Type B pancreatic cell (in vitro differentiated cells): ENCODE measurements at regions not wholly inside any gene's neighbourhood (a gene's known extent, or its start where the extent isn't known, plus 50 kb on each side); places are given as distances from the start of the nearest gene placed in this dataset.

Experiments used
- DNase-seq: peaks from one replicate; pipeline ENCODE4 v3.0.0; 2021; ENCODE audit warnings: mixed read lengths; ENCODE audit not compliant: unreplicated experiment; ENCODE audit errors: extremely low spot score
- H3K27ac Mint-ChIP-seq: 2 replicates; pipeline ENCODE4 v1.8.0; 2021; ENCODE audit warnings: mild to moderate bottlenecking, mixed read lengths
- H3K27me3 Mint-ChIP-seq: 2 replicates; pipeline ENCODE4 v1.8.0; 2021; ENCODE audit warnings: mixed read lengths
- H3K36me3 Mint-ChIP-seq: 2 replicates; pipeline ENCODE4 v1.8.0; 2021; ENCODE audit warnings: mixed read lengths
- H3K4me1 Mint-ChIP-seq: one replicate; pipeline ENCODE4 v1.8.0; 2021; ENCODE audit warnings: mixed read lengths; ENCODE audit not compliant: unreplicated experiment
- H3K4me3 Mint-ChIP-seq: 2 replicates; pipeline ENCODE4 v1.8.0; 2021; ENCODE audit warnings: mild to moderate bottlenecking, mixed read lengths
- H3K9me3 Mint-ChIP-seq: 2 replicates; pipeline ENCODE4 v1.8.0; 2021; ENCODE audit warnings: mixed read lengths
- CTCF ChIP-seq: fragments of 200-600 bp; sonication (generic); conservative IDR thresholded peaks from 2 replicates; pipeline ENCODE4 v1.5.0; 2021; ENCODE audit warnings: antibody characterized with exemption, mild to moderate bottlenecking

DNA sequence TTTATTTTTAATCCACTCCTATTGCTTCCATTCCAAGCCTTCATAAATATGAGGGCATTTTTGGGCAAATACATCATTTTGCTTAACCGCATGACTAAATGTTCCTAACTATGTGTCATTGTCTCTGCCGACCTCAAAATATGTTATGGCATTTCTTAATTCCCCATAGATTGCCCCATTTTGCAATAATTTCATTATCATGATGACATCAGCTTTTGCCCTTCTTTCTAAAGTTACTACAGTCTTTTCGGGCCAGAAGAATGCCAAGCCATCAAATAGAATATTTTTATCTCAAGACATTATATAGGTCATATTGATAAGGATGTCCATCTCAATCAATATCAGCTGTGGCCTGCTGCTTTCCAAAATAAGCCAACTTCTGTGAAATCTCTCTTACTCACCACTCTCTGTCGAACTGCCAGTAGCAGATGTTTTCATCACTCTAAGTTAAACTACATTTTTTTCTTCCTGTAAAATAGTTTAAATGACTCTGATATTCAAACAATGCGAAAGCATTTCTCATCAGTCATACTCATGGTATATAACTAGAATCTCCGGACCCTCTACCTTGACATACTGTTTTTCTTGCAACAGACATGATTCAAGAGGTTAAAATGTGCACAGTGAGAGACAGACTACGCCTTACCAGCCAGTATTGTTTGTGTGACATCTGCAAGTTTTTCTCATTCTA lies 1254.6 kb upstream of the CELF2 start:
- TF ChIP-seq CTCF: no peak
- Mint-ChIP-seq H3K9me3 (peaks cover 13% of the 10 kb centered on the region), H3K4me1 (no peaks in the 10 kb centered on the region), H3K4me3 (peak overlapping the region; percentile 32), H3K27ac (peak overlapping the region; percentile 52), H3K36me3 (peaks cover 4% of the 10 kb centered on the region), H3K27me3 (no peaks in the 10 kb centered on the region)
- no peak for DNase-seq

DNA sequence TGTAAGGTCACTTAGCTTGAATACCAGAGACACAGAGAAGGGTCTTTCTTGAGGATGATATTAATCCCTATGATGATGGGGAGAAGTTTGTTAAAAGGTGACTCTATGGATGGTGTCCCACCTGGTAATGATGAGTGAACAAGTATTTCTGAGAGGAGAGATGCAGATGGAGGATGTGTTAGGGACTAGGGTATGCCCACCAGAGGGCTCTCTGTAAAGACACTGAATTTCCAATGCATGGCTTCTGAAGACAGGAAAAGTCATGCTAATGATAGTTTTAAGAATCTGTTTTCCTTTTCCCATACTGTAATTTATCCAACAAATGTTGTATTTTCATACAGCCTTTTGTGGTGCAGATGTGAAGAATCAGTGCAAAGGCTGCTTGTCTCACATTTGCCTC lies 1250.9 kb upstream of the CELF2 start:
- Mint-ChIP-seq H3K27ac (no peak overlapping the region), H3K9me3 (no peaks in the 10 kb centered on the region), H3K36me3 (no peaks in the 10 kb centered on the region), H3K27me3 (no peaks in the 10 kb centered on the region), H3K4me3 (no peak overlapping the region), H3K4me1 (no peaks in the 10 kb centered on the region)
- DNase-seq: no peak
- TF ChIP-seq CTCF: no peak

GRCh38 chr10:9781666-9782065 lies 1236.0 kb upstream of the CELF2 start:
- Mint-ChIP-seq H3K27me3 (no peaks in the 10 kb centered on the region), H3K9me3 (peaks cover 4% of the 10 kb centered on the region), H3K4me3 (no peak overlapping the region), H3K36me3 (no peaks in the 10 kb centered on the region), H3K4me1 (no peaks in the 10 kb centered on the region), H3K27ac (no peak overlapping the region)
- DNase-seq: no peak
- no peak for TF ChIP-seq CTCF

DNA sequence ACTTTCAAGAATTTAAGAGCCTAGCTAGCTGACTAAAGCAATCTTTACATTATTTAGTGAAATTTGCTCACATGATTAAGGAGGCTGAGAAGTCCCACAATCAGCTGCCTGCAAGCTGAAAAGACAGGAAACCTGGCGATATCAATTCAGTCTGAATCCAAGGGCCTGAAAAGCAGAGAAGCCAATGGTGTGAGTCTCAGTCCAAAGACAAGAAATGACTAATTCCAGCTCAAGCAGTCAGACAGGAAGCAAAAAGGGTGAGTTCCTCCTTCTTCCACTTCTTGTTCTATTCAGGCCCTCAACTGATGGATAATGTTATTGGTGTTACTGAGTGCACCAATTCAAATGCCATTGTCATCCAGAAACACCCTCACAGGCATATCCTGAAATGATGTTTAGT lies 1231.6 kb upstream of the CELF2 start:
- peaks cover 4% of the 10 kb centered on the region for H3K9me3 Mint-ChIP-seq
- H3K27me3 Mint-ChIP-seq: peaks cover 5% of the 10 kb centered on the region
- no peak overlapping the region for H3K27ac Mint-ChIP-seq
- H3K36me3 Mint-ChIP-seq: no peaks in the 10 kb centered on the region
- DNase-seq: no peak
- TF ChIP-seq CTCF: no peak
- H3K4me3 Mint-ChIP-seq: no peak overlapping the region
- no peaks in the 10 kb centered on the region for H3K4me1 Mint-ChIP-seq

GRCh38 chr10:9786576-9786975 lies 1231.1 kb upstream of the CELF2 start:
- Mint-ChIP-seq H3K9me3 (peaks cover 4% of the 10 kb centered on the region), H3K4me1 (no peaks in the 10 kb centered on the region), H3K27me3 (peaks cover 5% of the 10 kb centered on the region), H3K4me3 (no peak overlapping the region), H3K27ac (no peak overlapping the region), H3K36me3 (no peaks in the 10 kb centered on the region)
- TF ChIP-seq CTCF: no peak
- no peak for DNase-seq

DNA sequence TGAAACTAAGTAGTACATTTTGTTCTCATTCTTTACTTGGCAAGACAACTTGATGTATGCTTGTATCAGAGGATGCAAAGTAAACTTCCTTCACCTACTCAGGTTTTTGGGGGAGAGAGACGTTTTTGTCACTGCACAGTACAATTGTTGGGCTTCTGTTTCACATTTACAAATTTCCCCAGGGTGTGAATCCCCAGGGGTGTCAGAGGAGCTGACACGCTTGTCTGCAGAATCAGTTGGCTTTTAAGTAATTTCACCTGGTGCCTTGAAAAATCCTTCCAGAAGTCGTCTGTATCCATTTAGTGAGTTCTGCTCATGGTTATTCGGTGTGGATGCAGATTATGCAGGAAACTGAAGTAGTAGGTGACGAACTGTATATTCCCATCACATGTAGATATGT lies 1227.7 kb upstream of the CELF2 start:
- H3K36me3 Mint-ChIP-seq: no peaks in the 10 kb centered on the region
- peaks cover 7% of the 10 kb centered on the region for H3K27me3 Mint-ChIP-seq

More for the DNA sequence above, 1227.7 kb upstream of the CELF2 start:
- H3K4me3 Mint-ChIP-seq: no peak overlapping the region
- H3K9me3 Mint-ChIP-seq: peaks cover 9% of the 10 kb centered on the region
- no peak overlapping the region for H3K27ac Mint-ChIP-seq
- no peaks in the 10 kb centered on the region for H3K4me1 Mint-ChIP-seq
- DNase-seq: no peak
- TF ChIP-seq CTCF: no peak
